Thyroid gland (tissue), 4 donors: ENCODE measurements at regions not wholly inside any gene's neighbourhood (a gene's known extent, or its start where the extent isn't known, plus 50 kb on each side); places are given as distances from the start of the nearest gene placed in this dataset.

Source experiments
- DNase-seq, 2 donors: peaks; one replicate each; pipeline ENCODE4 v3.0.0-alpha.2; 2019
- H3K27ac ChIP-seq, 3 donors: fragments of 200-600 bp; sonication (generic); 1 replicate in 2 of 3; 2 replicates in 1 of 3; pipeline ENCODE4 v1.5.1; 2016 to 2019; ENCODE audit warnings: mild to moderate bottlenecking in 1 of 3, moderate library complexity in 1 of 3
- H3K27me3 ChIP-seq: fragments of 200-600 bp; sonication (generic); one replicate; pipeline ENCODE4 v1.5.1; 2019
- H3K36me3 ChIP-seq, 2 donors: fragments of 200-600 bp; sonication (generic); one replicate each; pipeline ENCODE4 v1.5.1; 2016 to 2019
- H3K4me1 ChIP-seq, 2 donors: fragments of 200-600 bp; sonication (generic); one replicate each; pipeline ENCODE4 v1.5.1; 2017 to 2019
- H3K4me3 ChIP-seq, 3 donors: fragments of 200-600 bp; sonication (generic); replicated peaks in 1 of 3; 1 replicate in 2 of 3; 2 replicates in 1 of 3; pipeline ENCODE4 v1.5.1; 2016; ENCODE audit warnings: mild to moderate bottlenecking in 1 of 3
- H3K9me3 ChIP-seq: fragments of 200-600 bp; sonication (generic); one replicate; pipeline ENCODE4 v1.5.1; 2017
- POLR2A ChIP-seq, 2 donors: fragments of 450-650 bp; IDR thresholded peaks; one replicate each; pipeline ENCODE4 v1.6.1; 2017; ENCODE audit warnings: antibody characterized with exemption in 2 of 2, mild to moderate bottlenecking in 2 of 2, moderate library complexity in 1 of 2
- WGBS, 2 donors: methylation state at CpG; one replicate each; pipeline ENCODE4 v1.1.5; 2017; 5-methylcytosine and 5-hydroxymethylcytosine counted together
- intact Hi-C: fragments of 100-400 bp; cut with DNase I; formaldehyde crosslinking; loops from one replicate; pipeline ENCODE4 v1.15.1; 2023
- TF ChIP-seq, protein P1 (sequence below), 6 experiments: fragments of 200-600 bp in 3 of 6; fragments of 450-650 bp in 3 of 6; sonication (generic) in 3 of 6; IDR thresholded peaks; one replicate each; pipeline ENCODE4 v1.5.1; 2016 to 2019; ENCODE audit warnings: antibody characterized with exemption in 6 of 6, mild to moderate bottlenecking in 2 of 6, inconsistent platforms in 1 of 6, moderate library complexity in 1 of 6

DNA sequence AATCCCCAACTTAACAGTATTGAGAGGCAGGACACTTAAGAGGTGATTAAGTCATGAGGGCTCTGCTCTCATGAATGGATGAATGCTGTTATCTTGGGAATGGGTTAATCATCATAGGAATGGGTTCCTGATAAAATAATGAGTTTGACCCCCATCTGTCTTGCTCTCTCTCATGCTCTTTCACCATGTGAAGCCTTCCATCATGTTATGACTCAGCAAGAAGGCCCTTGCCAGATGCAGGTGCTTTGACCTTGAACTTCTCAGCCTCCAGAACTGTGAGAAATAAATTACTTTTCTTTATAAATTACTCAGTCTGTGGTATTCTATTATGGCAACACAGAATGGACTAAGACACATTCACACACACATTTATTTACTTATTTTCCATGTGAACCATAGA, 89.0 kb upstream of the PPM1H start:
- intact Hi-C loops, result no loop called here
- no peaks in the 10 kb centered on the region for H3K27me3 ChIP-seq
- no peak for DNase-seq

DNA sequence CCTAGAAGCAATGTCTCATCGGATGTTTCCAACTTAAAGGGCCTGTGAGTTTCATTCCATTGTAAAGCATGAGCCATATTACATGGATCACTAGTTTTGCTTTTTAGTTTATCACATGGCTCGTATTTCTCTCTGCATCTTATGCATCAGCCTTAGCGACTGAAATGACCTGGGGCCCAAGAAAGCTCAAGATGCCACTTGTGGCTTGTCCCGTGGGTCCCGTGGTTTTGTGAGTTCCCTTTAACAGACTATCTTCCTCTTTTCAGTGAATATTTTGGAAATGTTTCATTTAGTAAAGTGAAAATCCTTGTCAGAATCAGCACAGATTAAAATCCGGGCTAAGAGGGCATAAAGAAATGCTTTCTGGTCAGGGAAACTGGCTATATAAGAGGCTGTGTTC, 86.2 kb upstream of the PPM1H start:
- DNase-seq, result no peak
- TF ChIP-seq POLR2A (IDR thresholded peaks at IDR 0.05), result no peak
- TF ChIP-seq, protein P1, sequence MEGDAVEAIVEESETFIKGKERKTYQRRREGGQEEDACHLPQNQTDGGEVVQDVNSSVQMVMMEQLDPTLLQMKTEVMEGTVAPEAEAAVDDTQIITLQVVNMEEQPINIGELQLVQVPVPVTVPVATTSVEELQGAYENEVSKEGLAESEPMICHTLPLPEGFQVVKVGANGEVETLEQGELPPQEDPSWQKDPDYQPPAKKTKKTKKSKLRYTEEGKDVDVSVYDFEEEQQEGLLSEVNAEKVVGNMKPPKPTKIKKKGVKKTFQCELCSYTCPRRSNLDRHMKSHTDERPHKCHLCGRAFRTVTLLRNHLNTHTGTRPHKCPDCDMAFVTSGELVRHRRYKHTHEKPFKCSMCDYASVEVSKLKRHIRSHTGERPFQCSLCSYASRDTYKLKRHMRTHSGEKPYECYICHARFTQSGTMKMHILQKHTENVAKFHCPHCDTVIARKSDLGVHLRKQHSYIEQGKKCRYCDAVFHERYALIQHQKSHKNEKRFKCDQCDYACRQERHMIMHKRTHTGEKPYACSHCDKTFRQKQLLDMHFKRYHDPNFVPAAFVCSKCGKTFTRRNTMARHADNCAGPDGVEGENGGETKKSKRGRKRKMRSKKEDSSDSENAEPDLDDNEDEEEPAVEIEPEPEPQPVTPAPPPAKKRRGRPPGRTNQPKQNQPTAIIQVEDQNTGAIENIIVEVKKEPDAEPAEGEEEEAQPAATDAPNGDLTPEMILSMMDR (IDR thresholded peaks at IDR 0.05), result no peak
- Histone ChIP-seq H3K4me3 (no peak overlapping the region), H3K4me1 (no peaks in the 10 kb centered on the region), H3K27me3 (no peaks in the 10 kb centered on the region), H3K27ac (no peak overlapping the region), H3K9me3 (no peaks in the 10 kb centered on the region), H3K36me3 (no peaks in the 10 kb centered on the region)
- 58 to 65% methylated on average over 6 of the region's 6 CpGs for WGBS, 2 donors
- intact Hi-C loops, result no loop called here

More for the DNA sequence above, 89.0 kb upstream of the PPM1H start:
- Histone ChIP-seq H3K9me3 (no peaks in the 10 kb centered on the region), H3K4me1 (no peaks in the 10 kb centered on the region), H3K36me3 (no peaks in the 10 kb centered on the region), H3K27ac (no peak overlapping the region), H3K4me3 (no peak overlapping the region)
- TF ChIP-seq POLR2A (IDR thresholded peaks at IDR 0.05), result no peak
- TF ChIP-seq, protein P1 (IDR thresholded peaks at IDR 0.05), result no peak

DNA sequence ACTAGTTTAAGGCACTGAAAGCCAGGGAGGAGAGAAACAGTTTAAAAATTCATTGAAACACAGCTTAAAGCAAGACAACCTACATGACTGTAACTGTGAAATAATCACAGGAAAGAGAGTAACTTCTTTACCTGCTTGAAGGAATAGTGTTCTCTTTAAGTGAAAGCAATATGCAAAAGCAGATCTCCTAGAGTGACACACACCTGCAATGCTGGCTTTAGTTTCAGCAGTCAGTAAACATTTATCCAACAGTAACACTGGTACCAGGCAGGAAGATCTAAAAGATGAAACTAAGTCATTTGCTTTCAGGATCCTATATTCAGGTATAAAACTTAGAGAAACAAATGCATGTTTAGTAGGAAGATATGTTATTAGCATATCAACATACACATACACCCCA, 85.3 kb upstream of the PPM1H start:
- no peak for DNase-seq
- intact Hi-C loops, result no loop called here
- H3K27ac ChIP-seq, result no peak overlapping the region
- H3K36me3 ChIP-seq, result no peaks in the 10 kb centered on the region
- H3K9me3 ChIP-seq, result no peaks in the 10 kb centered on the region
- TF ChIP-seq POLR2A (IDR thresholded peaks at IDR 0.05), result no peak
- TF ChIP-seq, protein P1 (IDR thresholded peaks at IDR 0.05), result no peak
- no peaks in the 10 kb centered on the region for H3K27me3 ChIP-seq
- H3K4me1 ChIP-seq, result no peaks in the 10 kb centered on the region
- H3K4me3 ChIP-seq, result no peak overlapping the region

DNA sequence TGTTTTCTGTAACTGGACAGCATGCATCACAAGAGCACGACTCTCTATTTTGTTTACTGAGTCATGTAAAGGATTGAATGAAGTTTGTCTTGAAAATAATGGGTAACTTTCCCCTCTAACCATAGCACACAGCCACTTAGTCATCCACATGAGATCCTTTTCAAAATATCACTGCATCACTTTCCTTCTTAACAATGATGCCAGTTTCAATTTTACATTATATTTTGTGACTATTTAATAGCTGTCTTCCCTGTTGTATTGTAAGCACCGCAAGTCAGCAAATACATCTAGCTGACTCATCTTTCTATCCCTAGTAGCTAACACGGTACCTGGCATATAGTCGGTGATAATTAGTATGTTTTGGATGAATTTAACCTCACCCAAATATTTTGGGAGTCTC, 83.3 kb upstream of the PPM1H start:
- Histone ChIP-seq H3K9me3 (no peaks in the 10 kb centered on the region), H3K27me3 (no peaks in the 10 kb centered on the region), H3K27ac (no peak overlapping the region), H3K4me3 (no peak overlapping the region), H3K4me1 (no peaks in the 10 kb centered on the region), H3K36me3 (no peaks in the 10 kb centered on the region)
- DNase-seq, result no peak
- WGBS, 2 donors, result 59 to 72% methylated on average over 4 of the region's 4 CpGs
- intact Hi-C loops, result no loop called here
- TF ChIP-seq, protein P1 (IDR thresholded peaks at IDR 0.05), result no peak
- no peak for TF ChIP-seq POLR2A (IDR thresholded peaks at IDR 0.05)

DNA sequence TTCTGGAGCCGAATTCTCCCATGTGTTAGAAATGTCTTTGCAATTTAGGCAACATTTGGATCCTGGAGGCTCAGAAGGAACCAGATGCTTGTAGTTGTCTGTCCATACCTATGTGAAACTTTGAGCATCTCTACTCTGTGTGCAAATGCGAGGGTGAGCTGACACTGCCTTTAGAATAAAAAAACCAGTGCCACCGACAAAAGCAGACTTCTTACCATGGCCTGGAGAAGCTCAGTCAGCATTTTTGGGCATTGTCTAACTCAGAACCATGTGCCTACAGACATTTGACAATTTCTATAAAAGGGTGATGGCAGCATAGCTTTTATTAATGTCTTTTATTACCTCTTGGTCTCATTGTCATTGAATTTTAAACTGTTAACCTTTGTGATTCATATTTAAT, 78.4 kb upstream of the PPM1H start:
- WGBS, 2 donors, result 95 to 96% methylated on average over 3 of the region's 3 CpGs

More for the DNA sequence above, 78.4 kb upstream of the PPM1H start:
- intact Hi-C loops, result no loop called here
- Histone ChIP-seq H3K4me3 (no peak overlapping the region), H3K4me1 (peaks cover 0 to 9% of the 10 kb centered on the region in 2 donors), H3K27me3 (no peaks in the 10 kb centered on the region), H3K27ac (no peak overlapping the region), H3K9me3 (no peaks in the 10 kb centered on the region), H3K36me3 (no peaks in the 10 kb centered on the region)
- no peak for DNase-seq
- no peak for TF ChIP-seq POLR2A (IDR thresholded peaks at IDR 0.05)
- TF ChIP-seq, protein P1 (IDR thresholded peaks at IDR 0.05), result no peak
